H4 (cell line): ENCODE measurements at regions not wholly inside any gene's neighbourhood (a gene's known extent, or its start where the extent isn't known, plus 50 kb on each side); places are given as distances from the start of the nearest gene placed in this dataset.
A peak's percentile ranks its signal among the peaks of the same experiment; 100 is the strongest.

Experiments
- DNase-seq: peaks from one replicate; pipeline ENCODE4 v3.0.0-alpha.2; 2015; ENCODE audit warnings: low spot score

DNA sequence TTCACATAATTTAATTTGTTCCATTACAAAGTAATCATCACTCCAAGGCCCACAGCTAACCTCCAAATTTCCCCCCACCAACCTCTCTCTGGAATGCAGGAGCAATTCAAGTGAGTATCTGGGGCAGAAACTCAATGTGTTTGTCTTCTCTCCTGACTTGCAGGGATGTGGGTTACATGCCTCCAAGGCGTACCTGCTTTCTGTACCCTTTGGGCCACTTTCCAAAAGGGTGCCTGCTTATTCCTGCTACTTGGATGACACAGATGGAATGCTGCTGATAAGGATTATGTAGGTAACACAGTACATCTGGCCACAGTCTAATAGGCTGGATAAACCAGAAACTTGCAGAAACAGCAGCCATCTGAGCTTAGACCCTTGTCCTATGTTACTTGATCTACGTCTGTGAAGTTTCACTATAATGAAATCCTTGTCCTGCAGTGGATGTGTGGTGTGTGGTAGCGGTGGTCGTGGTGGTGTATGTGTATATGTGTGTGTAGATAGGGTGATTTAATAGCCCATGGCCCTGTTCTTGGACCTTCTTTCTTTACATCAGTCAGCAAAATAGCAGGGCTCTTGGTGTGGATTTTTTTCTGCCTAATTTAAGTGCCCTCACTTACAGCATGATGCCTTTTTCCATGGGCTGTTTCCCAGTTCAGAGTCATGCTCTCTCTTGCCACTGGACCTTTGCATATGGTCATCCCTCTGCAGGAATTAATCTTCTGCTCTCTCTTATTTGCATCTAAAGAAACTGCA, 175.9 kb downstream of the ZDHHC21 start:
- no peak for DNase-seq

DNA sequence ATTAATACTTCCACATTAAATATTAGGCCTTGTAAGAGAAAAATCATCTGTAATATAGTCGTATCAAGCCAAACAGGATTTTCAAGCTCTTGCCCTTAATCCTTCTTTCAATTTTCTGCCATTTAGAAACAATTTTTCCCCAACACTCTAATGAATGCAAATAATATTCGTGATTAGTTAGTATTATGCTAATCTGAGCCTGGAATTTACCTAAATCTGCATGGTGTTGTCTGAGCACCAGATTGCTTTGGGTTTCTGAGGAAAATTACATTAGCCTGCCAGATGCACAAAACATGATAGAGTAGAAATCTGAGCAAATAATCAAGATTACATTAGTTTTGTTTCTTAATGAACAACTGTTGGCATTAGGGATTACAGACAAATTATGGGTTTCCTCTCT, 176.6 kb downstream of the ZDHHC21 start:
- DNase-seq, result no peak

- DNase-seq, result no peak
Measured at GRCh38 chr9:14515571-14516198, 177.5 kb downstream of the ZDHHC21 start.

- DNase-seq, result no peak
Measured at GRCh38 chr9:14515049-14515448, 178.2 kb downstream of the ZDHHC21 start.

DNA sequence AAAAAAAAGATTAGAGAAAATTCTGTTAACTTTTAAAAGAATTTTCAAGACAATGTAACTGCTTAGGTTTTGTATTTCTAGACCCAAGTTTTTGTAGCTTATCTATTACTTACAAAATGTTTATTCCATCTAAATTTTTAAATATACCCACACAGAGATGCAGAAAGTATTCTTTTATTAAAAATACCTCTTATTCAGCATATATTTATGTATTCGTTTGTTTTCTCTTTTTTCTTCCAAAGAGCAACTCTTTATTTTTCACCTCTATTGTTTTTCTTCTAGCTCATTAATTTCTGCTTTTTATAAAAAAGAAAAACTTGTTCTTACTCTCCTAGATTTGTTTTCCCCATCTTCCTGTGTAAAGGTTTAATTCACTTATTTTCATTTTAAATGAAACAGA, 180.3 kb downstream of the ZDHHC21 start:
- DNase-seq, result no peak

DNA sequence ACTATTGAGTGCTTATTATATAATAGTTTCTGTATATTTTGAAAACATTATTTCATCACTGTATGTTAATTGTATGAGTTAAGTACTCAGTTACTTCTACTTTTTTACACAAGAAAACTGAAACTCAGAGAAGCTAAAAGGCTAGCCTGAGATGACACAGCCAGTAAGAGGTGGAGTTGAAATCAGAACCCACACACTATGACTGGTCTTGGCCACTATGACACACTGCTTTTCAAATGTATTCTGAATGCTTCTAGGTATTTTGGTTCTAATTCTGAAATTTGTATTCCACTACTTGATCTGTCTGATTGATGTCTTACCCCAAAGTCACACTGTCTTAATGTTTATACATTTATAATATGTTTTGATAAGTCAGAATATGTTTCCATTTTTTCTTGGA, 181.8 kb downstream of the ZDHHC21 start:
- DNase-seq, result no peak

- DNase-seq, result no peak
Measured at GRCh38 chr9:14508884-14509283, 184.3 kb downstream of the ZDHHC21 start.

DNA sequence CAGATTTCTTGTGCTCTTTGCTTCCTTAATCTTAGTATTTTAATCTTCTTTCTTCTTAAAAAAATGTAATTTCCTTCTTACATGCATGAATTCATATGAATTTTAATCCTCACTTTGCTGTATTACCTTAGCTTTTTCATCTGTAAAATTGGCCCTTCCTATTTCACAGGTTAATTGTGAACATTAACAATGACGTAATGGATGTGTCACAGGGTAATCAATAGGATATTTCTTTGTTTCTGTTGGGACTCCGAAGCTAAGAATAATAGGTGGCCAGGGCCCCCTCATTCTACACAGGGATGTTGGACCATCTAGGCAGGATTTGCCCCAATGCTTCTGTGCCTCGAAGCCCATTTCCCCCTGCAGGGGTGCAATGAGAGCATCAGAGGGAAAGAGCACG, 187.4 kb upstream of the NFIB start:
- DNase-seq, result no peak

DNA sequence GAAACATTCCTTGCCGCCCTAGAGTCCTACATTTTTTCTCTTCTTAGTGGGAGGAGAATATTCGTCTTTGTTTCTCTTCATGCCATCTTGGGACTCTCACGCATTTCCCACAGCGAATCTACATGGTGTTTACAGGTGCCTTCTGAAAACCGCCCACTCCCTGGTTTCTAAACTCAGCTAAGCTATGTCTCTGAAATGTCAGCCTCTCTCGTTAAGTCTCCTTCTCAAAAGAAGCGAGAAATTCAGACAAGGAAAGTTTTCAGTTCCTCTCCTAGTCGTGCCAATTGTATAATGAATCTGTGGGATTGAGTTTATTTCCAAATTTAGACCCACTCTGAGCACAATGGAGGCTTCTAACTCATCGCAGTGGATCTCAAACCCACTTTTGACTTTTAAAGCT, 186.8 kb upstream of the NFIB start:
- no peak for DNase-seq

DNA sequence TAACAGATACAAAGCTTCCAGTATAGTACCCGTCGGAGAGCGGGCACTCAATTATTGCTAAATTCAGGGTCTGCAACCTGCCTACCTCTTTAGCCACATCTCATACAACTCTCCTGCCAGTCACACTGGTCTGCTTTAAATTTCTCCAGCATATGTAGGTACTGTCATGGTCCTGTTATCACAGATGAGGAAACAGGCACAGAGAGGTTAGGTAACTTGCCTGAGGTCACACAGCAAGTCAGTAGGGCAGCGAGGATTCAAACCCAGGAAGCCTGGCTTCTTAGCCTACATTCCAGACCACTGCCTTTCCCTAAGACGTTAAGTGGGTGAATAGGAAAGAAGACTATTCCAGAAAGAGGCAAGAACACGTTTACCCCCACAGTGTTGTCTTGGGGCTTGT, 186.0 kb upstream of the NFIB start:
- no peak for DNase-seq

DNA sequence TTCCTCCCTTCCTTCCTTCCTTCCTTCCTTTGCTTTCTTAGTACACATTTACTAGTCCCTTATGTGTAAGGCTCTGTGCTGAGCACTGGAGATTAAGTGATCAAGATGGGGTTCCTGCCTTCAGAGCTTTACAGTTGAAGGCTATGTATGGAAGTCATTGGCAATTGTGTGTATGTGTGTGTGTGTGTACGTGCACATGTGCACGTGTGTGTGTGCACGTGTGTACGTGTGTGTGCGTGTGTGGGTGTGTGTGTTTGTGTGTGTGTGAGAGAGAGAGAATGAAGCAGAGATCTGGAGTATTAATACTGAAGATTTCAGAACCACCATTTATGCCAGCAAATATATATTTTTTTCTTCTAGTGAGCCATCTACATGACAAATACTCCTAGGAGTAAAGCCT, 184.9 kb upstream of the NFIB start:
- no peak for DNase-seq

GRCh38 chr9:14497476-14497875, 183.5 kb upstream of the NFIB start:
- DNase-seq, result no peak

DNA sequence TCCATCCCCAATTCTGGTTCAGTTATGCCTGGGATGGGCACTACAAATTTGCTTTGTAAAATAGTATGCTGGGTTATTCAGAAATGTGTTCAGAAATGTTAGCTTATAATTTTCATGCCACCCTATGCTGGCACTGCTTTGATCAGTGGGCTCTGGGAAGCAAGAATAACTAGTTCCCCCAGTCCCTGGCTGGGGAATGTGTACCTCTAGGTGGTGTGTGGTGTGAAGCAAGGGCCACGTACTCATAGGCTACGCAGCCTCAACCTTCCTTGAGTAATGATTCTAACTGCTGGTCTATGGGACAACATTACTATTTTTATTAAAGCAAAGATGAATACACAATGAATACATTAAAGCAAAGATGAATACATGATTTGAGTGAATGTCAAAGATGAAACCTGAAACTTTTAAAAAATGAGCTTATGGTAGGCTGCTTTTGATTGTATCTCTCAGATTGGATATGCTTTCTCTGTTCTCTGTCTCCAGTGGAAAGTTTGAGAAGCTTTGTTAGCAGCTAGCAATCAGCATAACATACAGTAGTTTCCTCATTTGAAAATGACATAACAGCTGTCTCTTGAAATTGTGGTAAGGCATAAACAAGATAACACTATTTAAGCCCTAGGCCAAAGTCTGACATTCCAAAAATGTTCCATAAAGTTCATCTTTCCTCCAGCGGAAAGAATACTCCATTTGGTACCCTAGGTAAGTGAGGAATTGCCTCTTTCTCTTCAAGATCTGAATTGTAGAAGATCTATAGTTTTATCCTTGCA, 174.7 kb upstream of the NFIB start:
- no peak for DNase-seq

- no peak for DNase-seq
Measured at GRCh38 chr9:14487547-14488185, 173.7 kb upstream of the NFIB start.

GRCh38 chr9:14485366-14485765, 171.4 kb upstream of the NFIB start:
- no peak for DNase-seq

DNA sequence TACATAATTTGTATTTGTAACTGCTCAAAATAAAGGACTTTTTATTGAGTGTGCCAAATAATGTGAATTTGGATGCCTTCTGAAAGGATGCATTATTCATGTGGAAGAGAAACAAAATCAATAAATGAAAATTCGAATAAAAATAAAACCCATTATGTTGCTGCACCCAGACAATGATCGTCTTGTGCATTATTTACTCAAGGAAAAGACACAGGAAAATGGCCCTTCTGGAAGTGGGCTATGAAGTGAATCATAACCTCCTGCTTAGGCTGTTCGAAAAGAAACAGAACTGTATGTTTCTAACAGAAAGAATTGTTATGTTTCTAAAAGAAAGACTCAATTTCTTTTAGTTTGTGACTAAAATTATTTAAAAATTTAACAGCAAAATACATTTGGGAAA, 168.9 kb upstream of the NFIB start:
- DNase-seq, result no peak

DNA sequence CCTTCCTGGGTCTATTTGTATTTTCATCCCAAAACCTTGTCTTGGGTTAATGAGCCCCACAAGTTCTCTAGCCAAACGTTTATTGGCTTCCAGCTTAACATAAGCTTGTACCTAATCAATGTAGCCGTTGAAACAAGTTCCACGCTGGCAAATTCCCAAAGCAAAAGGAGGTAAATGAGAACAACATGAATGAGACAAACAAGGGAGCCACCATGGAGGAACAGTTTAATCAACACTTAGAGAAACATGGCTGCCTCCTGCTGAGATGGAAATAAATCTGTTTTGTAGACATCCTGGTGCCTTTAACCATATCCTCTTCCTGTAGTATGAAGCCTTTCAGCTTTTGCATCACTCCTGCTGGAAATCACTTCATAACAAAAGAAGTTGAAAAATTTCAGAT, 166.6 kb upstream of the NFIB start:
- DNase-seq, result no peak

DNA sequence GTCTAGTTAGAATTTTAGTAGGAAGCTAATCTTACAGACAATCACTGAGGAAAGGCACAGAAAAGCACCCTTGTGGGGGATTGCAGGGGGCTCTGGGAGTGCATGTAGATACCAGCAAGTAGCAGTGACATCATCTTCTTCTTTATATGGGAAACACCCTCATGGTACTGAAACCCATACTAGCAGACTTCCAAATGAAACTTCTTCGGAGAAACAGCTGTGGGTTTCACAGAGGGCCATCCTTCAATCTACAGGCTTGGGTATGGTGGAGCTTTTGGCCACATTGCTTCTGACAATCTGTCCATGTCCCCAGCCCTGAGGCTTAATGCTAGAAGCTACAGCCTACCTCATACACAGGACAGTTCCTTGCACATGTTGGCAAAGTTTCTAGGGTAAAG, 165.2 kb upstream of the NFIB start:
- DNase-seq, result no peak

DNA sequence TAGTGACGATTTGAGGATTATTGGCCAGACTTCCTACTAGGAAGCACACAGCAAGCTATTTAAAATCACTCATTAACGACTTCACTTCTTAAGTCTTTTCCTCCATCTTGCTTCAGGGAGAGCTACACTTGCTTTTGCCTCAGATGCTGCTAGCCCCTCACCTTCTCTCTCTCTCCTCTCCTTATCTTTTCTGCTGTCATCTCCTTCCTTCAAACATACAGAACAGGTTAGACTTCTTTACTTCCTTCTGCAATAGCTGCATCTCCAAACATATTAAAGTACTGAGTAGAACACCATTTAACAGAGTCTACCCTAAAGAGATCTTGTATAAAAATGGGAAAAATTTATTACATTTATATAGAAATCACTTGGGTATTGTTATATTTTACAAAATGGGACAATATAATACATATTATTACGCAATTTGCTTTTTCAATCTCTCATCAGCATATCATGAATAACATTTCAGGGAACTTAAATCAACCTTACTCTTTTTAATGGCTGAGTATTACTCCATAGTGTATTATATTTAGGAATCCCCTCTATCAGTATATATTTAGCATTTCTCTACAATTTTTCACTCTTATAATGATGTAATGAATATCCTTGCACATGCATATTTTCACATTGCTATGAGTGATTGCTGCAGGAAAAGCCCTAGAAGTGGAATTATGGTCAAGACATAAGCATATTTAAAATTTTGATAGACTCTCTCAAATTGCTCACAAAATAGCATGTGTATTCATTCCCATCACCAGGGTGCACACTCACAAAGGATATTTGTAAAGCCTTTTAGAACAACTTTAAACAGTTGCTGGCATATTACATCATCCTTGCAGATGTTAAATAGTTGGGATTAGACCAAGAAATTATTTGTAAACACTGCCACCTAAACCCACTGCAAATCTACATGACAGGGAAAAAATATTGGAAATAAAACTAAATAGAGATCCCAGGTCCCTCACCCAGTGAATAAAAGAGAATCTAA, 164.5 kb upstream of the NFIB start:
- DNase-seq, result peak; percentile 9

- DNase-seq, result no peak
Measured at GRCh38 chr9:14471041-14471440, 157.1 kb upstream of the NFIB start.

DNA sequence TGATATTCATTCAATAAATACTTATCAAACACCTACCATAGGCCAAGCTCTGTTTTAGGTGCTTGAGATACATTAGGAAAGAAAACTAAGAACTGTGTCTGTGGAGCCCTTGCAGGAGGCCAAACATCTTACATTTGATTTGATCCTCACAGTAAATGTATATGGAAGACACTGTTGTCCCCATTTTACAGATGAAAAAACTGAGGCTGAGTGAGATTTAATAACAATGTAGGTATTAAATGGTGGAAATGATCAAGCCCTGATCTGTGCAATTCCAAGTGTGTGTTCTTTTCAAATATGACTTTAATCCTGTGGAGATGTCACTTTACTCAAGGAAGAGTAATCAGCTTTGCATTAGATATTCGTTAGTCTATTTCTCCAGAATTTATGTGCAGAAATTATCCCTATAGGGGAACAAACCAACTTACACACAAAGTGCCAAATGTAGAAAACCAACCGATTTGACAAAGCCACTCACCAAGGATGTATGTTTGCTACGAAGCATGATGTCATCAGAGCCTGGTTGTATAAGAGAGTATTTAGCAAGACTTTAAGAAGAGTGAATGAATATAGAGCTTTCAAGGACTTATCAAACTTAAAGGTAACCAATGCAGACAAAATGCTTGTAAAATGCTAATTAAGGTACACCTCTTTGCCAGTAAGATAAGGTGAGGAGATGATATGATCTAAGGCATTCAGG, 153.9 kb upstream of the NFIB start:
- DNase-seq, result no peak
